Heart left ventricle (tissue), 13 donors: ENCODE measurements at regions not wholly inside any gene's neighbourhood (a gene's known extent, or its start where the extent isn't known, plus 50 kb on each side); places are given as distances from the start of the nearest gene placed in this dataset.
"Not testable (repeated sequence)": the region's sequence is repeated elsewhere in the genome, so short reads cannot be mapped to it uniquely, and the experiment has no call there.

Experiments
- CTCF ChIP-seq, 12 donors: fragments of 200-600 bp; sonication (generic) in 4 of 12; IDR thresholded peaks; one replicate each; pipeline versions ENCODE4 v1.5.0 to v1.8.0; 2018 to 2022; ENCODE audit warnings: antibody characterized with exemption in 12 of 12, mild to moderate bottlenecking in 5 of 12
- POLR2A ChIP-seq, 2 donors: fragments of 450-650 bp; IDR thresholded peaks; one replicate each; pipeline ENCODE4 v1.6.1; 2017; ENCODE audit warnings: antibody characterized with exemption in 2 of 2, mild to moderate bottlenecking in 2 of 2, moderate library complexity in 2 of 2
- donor health status: ischemic (EF 13 %, LVEDD 7.1; RV severe dilation, severe dysfunction).
- donor health status: DM: no; HTN: yes; CAD: no.
- donor health status: DM: no; HTN: no; CAD: no.
- donor health status: ischemic (EF 25% LVEDD 6.9; RV normal size, moderate dysfunction).
- donor health status: ischemic (EF 25% LVEDD 5.7; RV mildly dilated, moderate dysfunction).
- donor health status: ischemic (EF 35%, LVEDD 5.7; RV mildly dilated, moderate dysfunction).
- donor health status: nonischemic (EF 11% LVEDD 7.7; RV severe dilation, severe dysfunction).
- donor health status: DM: yes; HTN: yes; CAD: no.
- donor health status: PGD.
- donor health status: ischemic (EF 29% LVEDD 5.4; RV normal size, mild dysfunction).
- donor health status: nonischemic (EF 23%, LVEDD 6.1; RV moderate dilation, normal function).

GRCh38 chr22:10776358-10776729 lies 4751.6 kb upstream of the OR11H1 start:
- not testable (repeated sequence) for TF ChIP-seq POLR2A, CTCF (IDR thresholded peaks at IDR 0.05)
